Stomach (tissue), 4 donors: ENCODE measurements at regions not wholly inside any gene's neighbourhood (a gene's known extent, or its start where the extent isn't known, plus 50 kb on each side); places are given as distances from the start of the nearest gene placed in this dataset.

ENCODE experiments used
- EP300 ChIP-seq: sonication (generic); formaldehyde crosslinking; IDR thresholded peaks from one replicate; pipeline ENCODE4 v1.6.1; 2017; ENCODE audit warnings: antibody characterized with exemption
- POLR2A ChIP-seq, 4 donors: fragments of 450-650 bp; IDR thresholded peaks; one replicate each; pipeline ENCODE4 v1.6.1; 2016; ENCODE audit warnings: antibody characterized with exemption in 4 of 4, control low read depth in 2 of 4, mild to moderate bottlenecking in 1 of 4, moderate library complexity in 1 of 4
- POLR2AphosphoS5 ChIP-seq, 3 donors: sonication (generic); formaldehyde crosslinking; IDR thresholded peaks; one replicate each; pipeline ENCODE4 v1.6.1; 2016; ENCODE audit warnings: antibody characterized with exemption in 3 of 3

- TF ChIP-seq POLR2AphosphoS5 (IDR thresholded peaks at IDR 0.05) (no peak), POLR2A (IDR thresholded peaks at IDR 0.05) (no peak), EP300 (no peak)
Measured at GRCh38 chr14:84975241-84975902, 554.6 kb upstream of the FLRT2 start.
